ENCODE measurements at regions not wholly inside any gene's neighbourhood (a gene's known extent, or its start where the extent isn't known, plus 50 kb on each side); places are given as distances from the start of the nearest gene placed in this dataset.

DNA sequence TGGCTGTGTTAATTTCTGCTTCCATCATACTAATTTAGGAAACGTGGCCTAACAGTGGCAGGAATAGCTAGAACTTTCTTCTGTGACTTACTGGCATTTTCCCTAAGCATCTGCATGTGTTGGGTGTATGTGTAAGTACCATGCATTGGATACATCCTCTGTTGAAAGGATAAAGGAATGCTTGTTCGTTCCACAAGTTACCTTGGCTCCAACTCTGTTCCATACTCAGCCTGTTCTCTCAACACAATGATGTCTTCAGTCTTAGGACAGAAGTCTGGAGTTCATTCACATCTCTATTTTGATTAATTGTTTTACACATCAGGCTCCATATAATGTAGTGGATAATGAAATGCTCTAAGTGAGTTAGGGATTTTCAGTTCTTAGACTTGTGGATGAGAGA is 190.1 kb upstream of the DMRT1 start:
- TF ChIP-seq, protein P1, sequence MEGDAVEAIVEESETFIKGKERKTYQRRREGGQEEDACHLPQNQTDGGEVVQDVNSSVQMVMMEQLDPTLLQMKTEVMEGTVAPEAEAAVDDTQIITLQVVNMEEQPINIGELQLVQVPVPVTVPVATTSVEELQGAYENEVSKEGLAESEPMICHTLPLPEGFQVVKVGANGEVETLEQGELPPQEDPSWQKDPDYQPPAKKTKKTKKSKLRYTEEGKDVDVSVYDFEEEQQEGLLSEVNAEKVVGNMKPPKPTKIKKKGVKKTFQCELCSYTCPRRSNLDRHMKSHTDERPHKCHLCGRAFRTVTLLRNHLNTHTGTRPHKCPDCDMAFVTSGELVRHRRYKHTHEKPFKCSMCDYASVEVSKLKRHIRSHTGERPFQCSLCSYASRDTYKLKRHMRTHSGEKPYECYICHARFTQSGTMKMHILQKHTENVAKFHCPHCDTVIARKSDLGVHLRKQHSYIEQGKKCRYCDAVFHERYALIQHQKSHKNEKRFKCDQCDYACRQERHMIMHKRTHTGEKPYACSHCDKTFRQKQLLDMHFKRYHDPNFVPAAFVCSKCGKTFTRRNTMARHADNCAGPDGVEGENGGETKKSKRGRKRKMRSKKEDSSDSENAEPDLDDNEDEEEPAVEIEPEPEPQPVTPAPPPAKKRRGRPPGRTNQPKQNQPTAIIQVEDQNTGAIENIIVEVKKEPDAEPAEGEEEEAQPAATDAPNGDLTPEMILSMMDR (IDR thresholded peaks at IDR 0.05), result no peak
- no peak for TF ChIP-seq POLR2A (IDR thresholded peaks at IDR 0.05)
